Neural cell (in vitro differentiated cells): ENCODE measurements at regions not wholly inside any gene's neighbourhood (a gene's known extent, or its start where the extent isn't known, plus 50 kb on each side); places are given as distances from the start of the nearest gene placed in this dataset.

Source experiments
- CTCF ChIP-seq: fragments of 450-650 bp; IDR thresholded peaks from 2 replicates; pipeline ENCODE4 v1.5.1; 2014; ENCODE audit warnings: antibody characterized with exemption, mild to moderate bottlenecking, moderate library complexity; ENCODE audit not compliant: poor library complexity, severe bottlenecking
- EZH2 ChIP-seq: fragments of 200-600, 300-800 bp; shearing (Covaris generic), sonication (generic); IDR thresholded peaks from 2 replicates; pipeline ENCODE4 v1.6.1; 2014; ENCODE audit warnings: antibody characterized with exemption, low read length, borderline replicate concordance, mild to moderate bottlenecking; ENCODE audit not compliant: insufficient read depth, poor library complexity, severe bottlenecking
- MXI1 ChIP-seq: fragments of 450-650 bp; conservative IDR thresholded peaks from 2 replicates; pipeline ENCODE4 v1.6.1; 2014; ENCODE audit warnings: antibody characterized with exemption, mild to moderate bottlenecking; ENCODE audit not compliant: poor library complexity, severe bottlenecking
- POLR2AphosphoS5 ChIP-seq: IDR thresholded peaks from 2 replicates; pipeline ENCODE4 v1.6.1; 2012
- REST ChIP-seq: IDR thresholded peaks from 2 replicates; pipeline ENCODE4 v1.6.1; 2012; ENCODE audit warnings: borderline replicate concordance
- SMC3 ChIP-seq: fragments of 450-650 bp; conservative IDR thresholded peaks from 2 replicates; pipeline ENCODE4 v1.6.1; 2014; ENCODE audit warnings: antibody characterized with exemption, mild to moderate bottlenecking, moderate library complexity; ENCODE audit not compliant: poor library complexity

- TF ChIP-seq CTCF (no peak), POLR2AphosphoS5 (no peak), EZH2 (no peak), SMC3 (no peak), REST (no peak), MXI1 (no peak)
Observed at GRCh38 chr7:86928308-86928707, 131.1 kb downstream of the ELAPOR2 start.
